ENCODE measurements at regions not wholly inside any gene's neighbourhood (a gene's known extent, or its start where the extent isn't known, plus 50 kb on each side); places are given as distances from the start of the nearest gene placed in this dataset.

DNA sequence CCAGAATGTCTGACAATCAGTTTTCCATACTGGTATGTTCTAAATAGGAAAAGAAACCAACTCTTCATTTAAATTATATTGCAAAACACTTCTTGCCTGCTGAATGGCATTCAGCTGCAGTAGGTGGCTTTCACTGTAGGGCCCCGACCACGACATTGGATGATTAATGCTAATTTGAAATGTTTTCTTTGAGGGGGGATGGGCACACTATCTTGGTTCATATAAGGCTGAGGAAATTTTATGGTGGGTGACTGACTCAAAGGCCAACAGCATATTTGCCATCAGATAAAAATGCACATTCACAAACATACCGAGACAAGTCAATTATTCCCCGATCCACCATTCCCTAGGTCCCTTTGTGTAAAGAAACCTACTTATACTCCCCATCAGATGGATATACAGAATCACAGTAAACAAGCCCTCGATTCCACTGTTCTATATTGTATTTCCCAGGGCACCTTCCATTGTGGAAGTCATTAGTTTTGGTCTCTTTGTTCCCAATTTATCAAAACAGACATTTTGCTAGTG lies 464.2 kb upstream of the DAB1 start:
- H3K27me3 ChIP-seq (replicated peaks; ENCODE audit: control insufficient read depth, insufficient read depth, low read length), result no peaks in the 10 kb centered on the region
- H3K36me3 ChIP-seq (ENCODE audit: control insufficient read depth, insufficient read depth, low read length), result no peaks in the 10 kb centered on the region
- H3K4me3 ChIP-seq (replicated peaks; ENCODE audit: low read depth, low read length), result no peak overlapping the region
- no peak for DNase-seq (ENCODE audit: extremely low read depth, insufficient read length)
- TF ChIP-seq, protein P1, sequence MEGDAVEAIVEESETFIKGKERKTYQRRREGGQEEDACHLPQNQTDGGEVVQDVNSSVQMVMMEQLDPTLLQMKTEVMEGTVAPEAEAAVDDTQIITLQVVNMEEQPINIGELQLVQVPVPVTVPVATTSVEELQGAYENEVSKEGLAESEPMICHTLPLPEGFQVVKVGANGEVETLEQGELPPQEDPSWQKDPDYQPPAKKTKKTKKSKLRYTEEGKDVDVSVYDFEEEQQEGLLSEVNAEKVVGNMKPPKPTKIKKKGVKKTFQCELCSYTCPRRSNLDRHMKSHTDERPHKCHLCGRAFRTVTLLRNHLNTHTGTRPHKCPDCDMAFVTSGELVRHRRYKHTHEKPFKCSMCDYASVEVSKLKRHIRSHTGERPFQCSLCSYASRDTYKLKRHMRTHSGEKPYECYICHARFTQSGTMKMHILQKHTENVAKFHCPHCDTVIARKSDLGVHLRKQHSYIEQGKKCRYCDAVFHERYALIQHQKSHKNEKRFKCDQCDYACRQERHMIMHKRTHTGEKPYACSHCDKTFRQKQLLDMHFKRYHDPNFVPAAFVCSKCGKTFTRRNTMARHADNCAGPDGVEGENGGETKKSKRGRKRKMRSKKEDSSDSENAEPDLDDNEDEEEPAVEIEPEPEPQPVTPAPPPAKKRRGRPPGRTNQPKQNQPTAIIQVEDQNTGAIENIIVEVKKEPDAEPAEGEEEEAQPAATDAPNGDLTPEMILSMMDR (IDR thresholded peaks at IDR 0.05; ENCODE audit: insufficient read depth, low read length, poor library complexity, severe bottlenecking), result no peak

DNA sequence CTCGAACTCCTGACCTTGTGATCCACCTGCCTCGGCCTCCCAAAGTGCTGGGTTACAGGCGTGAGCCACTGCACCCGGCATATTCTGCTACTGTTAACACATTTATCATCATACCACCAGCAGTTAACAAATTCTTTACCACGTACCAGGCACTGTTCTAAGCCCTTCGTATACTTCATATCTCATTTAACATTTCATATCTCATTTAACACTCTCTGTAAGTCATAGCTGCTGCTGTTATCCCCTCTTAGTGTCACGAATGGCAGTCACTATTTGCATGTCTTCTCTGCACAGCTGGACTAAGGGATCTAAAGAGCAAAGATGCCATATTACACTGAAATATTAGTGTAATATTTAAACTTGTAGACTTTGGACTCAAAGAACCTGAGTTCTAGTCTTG lies 462.5 kb upstream of the DAB1 start:
- no peaks in the 10 kb centered on the region for H3K27me3 ChIP-seq (replicated peaks; ENCODE audit: control insufficient read depth, insufficient read depth, low read length)
- DNase-seq (ENCODE audit: extremely low read depth, insufficient read length), result no peak

GRCh38 chr1:57883642-57883995 lies 459.8 kb upstream of the DAB1 start:
- Histone ChIP-seq H3K36me3 (ENCODE audit: control insufficient read depth, insufficient read depth, low read length) (no peaks in the 10 kb centered on the region), H3K4me3 (replicated peaks; ENCODE audit: low read depth, low read length) (no peak overlapping the region), H3K27me3 (replicated peaks; ENCODE audit: control insufficient read depth, insufficient read depth, low read length) (no peaks in the 10 kb centered on the region; the same call in 1 of the 2 replicates)
- TF ChIP-seq, protein P1 (IDR thresholded peaks at IDR 0.05; ENCODE audit: insufficient read depth, low read length, poor library complexity, severe bottlenecking), result no peak
- DNase-seq (ENCODE audit: extremely low read depth, insufficient read length), result no peak

More for the DNA sequence above, 462.5 kb upstream of the DAB1 start:
- TF ChIP-seq, protein P1 (IDR thresholded peaks at IDR 0.05; ENCODE audit: insufficient read depth, low read length, poor library complexity, severe bottlenecking), result no peak
- Histone ChIP-seq H3K4me3 (replicated peaks; ENCODE audit: low read depth, low read length) (no peak overlapping the region), H3K36me3 (ENCODE audit: control insufficient read depth, insufficient read depth, low read length) (no peaks in the 10 kb centered on the region)

- H3K4me3 ChIP-seq (replicated peaks; ENCODE audit: low read depth, low read length), result no peak overlapping the region
- no peaks in the 10 kb centered on the region for H3K36me3 ChIP-seq (ENCODE audit: control insufficient read depth, insufficient read depth, low read length)
- H3K27me3 ChIP-seq (replicated peaks; ENCODE audit: control insufficient read depth, insufficient read depth, low read length), result no peaks in the 10 kb centered on the region; the same call in 1 of the 2 replicates
- TF ChIP-seq, protein P1 (IDR thresholded peaks at IDR 0.05; ENCODE audit: insufficient read depth, low read length, poor library complexity, severe bottlenecking), result no peak
- no peak for DNase-seq (ENCODE audit: extremely low read depth, insufficient read length)
Measured at GRCh38 chr1:57882934-57883641, 459.2 kb upstream of the DAB1 start.

- TF ChIP-seq, protein P1 (IDR thresholded peaks at IDR 0.05; ENCODE audit: insufficient read depth, low read length, poor library complexity, severe bottlenecking), result no peak
- H3K36me3 ChIP-seq (ENCODE audit: control insufficient read depth, insufficient read depth, low read length), result no peaks in the 10 kb centered on the region
- H3K4me3 ChIP-seq (replicated peaks; ENCODE audit: low read depth, low read length), result no peak overlapping the region
- no peaks in the 10 kb centered on the region; the same call in 1 of the 2 replicates for H3K27me3 ChIP-seq (replicated peaks; ENCODE audit: control insufficient read depth, insufficient read depth, low read length)
- no peak for DNase-seq (ENCODE audit: extremely low read depth, insufficient read length)
Measured at GRCh38 chr1:57882072-57882471, 458.2 kb upstream of the DAB1 start.

Data from GM06990 (cell line).